ENCODE measurements at regions not wholly inside any gene's neighbourhood (a gene's known extent, or its start where the extent isn't known, plus 50 kb on each side); places are given as distances from the start of the nearest gene placed in this dataset.

GRCh38 chr17:68709461-68709860 lies 108.3 kb upstream of the FAM20A start:
- TF ChIP-seq CTCF (IDR thresholded peaks at IDR 0.05) = no peak
- no peak for TF ChIP-seq POLR2A (IDR thresholded peaks at IDR 0.05)

Measured in sigmoid colon (tissue), 3 donors.